ENCODE measurements at regions not wholly inside any gene's neighbourhood (a gene's known extent, or its start where the extent isn't known, plus 50 kb on each side); places are given as distances from the start of the nearest gene placed in this dataset.

DNA sequence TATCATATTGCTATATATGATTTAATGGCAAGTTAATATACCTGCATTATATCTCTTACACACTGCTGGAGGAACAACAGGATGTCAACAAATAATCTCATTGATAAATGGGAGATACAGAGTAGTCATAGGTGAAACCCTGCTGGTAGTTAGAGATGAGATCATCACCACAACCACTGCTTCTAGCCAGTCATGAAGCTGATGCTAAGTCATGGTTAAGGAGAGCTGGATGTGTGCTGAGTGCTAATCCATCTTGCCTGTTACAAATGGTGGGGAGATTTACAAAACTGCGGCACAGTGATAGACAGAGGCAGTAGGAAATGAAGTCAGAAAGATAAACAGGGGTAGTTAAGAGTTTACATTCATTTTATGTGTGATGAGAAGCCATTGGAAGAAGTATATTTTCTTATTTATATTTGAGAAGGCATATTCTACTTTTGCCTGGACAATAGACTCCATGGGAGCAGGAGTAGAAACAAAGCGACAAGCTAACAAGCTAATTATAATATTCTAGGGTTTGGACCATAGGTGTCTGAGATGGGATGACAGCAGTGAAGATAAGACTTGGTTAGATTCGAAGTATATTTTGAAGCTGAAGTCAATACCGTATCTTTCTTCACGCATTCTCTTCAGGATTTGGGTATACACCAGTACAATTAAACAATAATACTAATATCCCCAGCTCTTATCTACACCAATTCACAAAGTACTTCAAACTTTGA lies 78.0 kb upstream of the TRPC4 start:
- no peak for TF ChIP-seq EZH2 (IDR thresholded peaks at IDR 0.05; ENCODE audit: borderline replicate concordance, insufficient read depth, low read length, poor library complexity, severe bottlenecking)
- no peak for TF ChIP-seq POLR2AphosphoS5 (IDR thresholded peaks at IDR 0.05)
- TF ChIP-seq, protein P1, sequence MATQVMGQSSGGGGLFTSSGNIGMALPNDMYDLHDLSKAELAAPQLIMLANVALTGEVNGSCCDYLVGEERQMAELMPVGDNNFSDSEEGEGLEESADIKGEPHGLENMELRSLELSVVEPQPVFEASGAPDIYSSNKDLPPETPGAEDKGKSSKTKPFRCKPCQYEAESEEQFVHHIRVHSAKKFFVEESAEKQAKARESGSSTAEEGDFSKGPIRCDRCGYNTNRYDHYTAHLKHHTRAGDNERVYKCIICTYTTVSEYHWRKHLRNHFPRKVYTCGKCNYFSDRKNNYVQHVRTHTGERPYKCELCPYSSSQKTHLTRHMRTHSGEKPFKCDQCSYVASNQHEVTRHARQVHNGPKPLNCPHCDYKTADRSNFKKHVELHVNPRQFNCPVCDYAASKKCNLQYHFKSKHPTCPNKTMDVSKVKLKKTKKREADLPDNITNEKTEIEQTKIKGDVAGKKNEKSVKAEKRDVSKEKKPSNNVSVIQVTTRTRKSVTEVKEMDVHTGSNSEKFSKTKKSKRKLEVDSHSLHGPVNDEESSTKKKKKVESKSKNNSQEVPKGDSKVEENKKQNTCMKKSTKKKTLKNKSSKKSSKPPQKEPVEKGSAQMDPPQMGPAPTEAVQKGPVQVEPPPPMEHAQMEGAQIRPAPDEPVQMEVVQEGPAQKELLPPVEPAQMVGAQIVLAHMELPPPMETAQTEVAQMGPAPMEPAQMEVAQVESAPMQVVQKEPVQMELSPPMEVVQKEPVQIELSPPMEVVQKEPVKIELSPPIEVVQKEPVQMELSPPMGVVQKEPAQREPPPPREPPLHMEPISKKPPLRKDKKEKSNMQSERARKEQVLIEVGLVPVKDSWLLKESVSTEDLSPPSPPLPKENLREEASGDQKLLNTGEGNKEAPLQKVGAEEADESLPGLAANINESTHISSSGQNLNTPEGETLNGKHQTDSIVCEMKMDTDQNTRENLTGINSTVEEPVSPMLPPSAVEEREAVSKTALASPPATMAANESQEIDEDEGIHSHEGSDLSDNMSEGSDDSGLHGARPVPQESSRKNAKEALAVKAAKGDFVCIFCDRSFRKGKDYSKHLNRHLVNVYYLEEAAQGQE (IDR thresholded peaks at IDR 0.05; ENCODE audit: borderline replicate concordance): no peak
- TF ChIP-seq SMC3 (conservative IDR thresholded peaks at IDR 0.05; ENCODE audit: poor library complexity): no peak
- TF ChIP-seq, protein P2, sequence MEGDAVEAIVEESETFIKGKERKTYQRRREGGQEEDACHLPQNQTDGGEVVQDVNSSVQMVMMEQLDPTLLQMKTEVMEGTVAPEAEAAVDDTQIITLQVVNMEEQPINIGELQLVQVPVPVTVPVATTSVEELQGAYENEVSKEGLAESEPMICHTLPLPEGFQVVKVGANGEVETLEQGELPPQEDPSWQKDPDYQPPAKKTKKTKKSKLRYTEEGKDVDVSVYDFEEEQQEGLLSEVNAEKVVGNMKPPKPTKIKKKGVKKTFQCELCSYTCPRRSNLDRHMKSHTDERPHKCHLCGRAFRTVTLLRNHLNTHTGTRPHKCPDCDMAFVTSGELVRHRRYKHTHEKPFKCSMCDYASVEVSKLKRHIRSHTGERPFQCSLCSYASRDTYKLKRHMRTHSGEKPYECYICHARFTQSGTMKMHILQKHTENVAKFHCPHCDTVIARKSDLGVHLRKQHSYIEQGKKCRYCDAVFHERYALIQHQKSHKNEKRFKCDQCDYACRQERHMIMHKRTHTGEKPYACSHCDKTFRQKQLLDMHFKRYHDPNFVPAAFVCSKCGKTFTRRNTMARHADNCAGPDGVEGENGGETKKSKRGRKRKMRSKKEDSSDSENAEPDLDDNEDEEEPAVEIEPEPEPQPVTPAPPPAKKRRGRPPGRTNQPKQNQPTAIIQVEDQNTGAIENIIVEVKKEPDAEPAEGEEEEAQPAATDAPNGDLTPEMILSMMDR (IDR thresholded peaks at IDR 0.05; ENCODE audit: poor library complexity, severe bottlenecking): no peak
- TF ChIP-seq RAD21 (conservative IDR thresholded peaks at IDR 0.05): no peak
- no peak for TF ChIP-seq EP300 (conservative IDR thresholded peaks at IDR 0.05; ENCODE audit: poor library complexity, severe bottlenecking)
- TF ChIP-seq MXI1 (conservative IDR thresholded peaks at IDR 0.05; ENCODE audit: poor library complexity, severe bottlenecking): no peak
- no peak for TF ChIP-seq TAF1 (IDR thresholded peaks at IDR 0.05; ENCODE audit: low read depth)
- no peak overlapping the region for H2AFZ ChIP-seq (ENCODE audit: low read depth, low read length)
- no peaks in the 10 kb centered on the region for H3K27me3 ChIP-seq (ENCODE audit: insufficient read depth, low read depth, low read length)

DNA sequence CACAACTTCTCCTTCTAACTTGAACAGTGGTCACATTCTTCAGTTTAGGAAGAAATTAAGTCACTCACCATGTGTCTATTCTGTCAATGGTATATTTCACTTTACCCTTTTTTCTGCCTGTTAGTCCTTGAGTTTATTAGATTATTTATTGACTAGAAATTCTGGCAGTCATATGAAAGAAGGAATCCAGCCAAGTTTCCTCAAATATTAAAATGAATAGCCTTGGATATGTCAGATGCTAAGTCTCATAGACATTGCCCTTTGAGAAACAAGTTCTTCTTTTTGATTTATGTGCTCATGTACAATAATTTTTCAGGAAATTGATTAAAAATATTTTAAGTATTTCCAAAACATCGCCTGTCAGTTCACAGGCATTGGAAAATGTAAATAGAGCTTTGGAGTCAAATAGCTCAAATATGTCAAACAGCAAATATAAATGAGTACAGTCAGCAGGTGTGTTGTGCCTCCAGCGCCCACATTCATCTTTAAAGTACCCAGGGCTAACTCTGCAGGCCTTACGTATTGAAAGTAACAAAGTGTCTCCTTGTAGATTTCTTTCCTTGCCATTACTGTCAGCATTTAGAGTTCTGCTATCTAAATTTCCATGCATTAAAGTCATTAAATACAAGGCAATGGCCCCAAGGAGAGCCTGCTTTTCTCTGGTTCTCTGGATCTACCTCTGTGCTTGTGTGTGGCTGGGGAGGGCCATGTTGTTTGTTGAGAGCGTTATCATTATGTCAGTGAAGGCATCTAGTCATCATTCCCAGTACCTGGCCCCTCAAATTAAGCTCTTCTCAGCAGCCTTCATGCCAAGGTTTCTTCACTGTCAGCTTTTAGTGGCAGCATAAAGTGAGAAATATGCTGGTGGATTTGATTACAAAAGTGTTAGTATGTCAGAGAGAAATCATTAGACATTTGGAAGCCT lies 76.3 kb upstream of the TRPC4 start:
- Histone ChIP-seq H3K79me2 (replicated peaks; ENCODE audit: insufficient read depth, low read length) (no peaks in the 10 kb centered on the region), H3K4me2 (ENCODE audit: low read length) (peak overlapping the region; percentile 45), H3K4me3 (ENCODE audit: low read length) (peak overlapping the region; percentile 32), H4K20me1 (ENCODE audit: insufficient read depth) (no peaks in the 10 kb centered on the region), H2AFZ (ENCODE audit: low read depth, low read length) (peak overlapping the region; percentile 12), H3K9me2 (ENCODE audit: insufficient read depth, low read length) (no peaks in the 10 kb centered on the region), H3F3A (ENCODE audit: insufficient read depth, low read length, poor library complexity, severe bottlenecking) (no peaks in the 10 kb centered on the region), H3K27me3 (ENCODE audit: insufficient read depth, low read depth, low read length) (no peaks in the 10 kb centered on the region), H3K9ac (ENCODE audit: low read length) (peak overlapping the region; percentile 13), H3K9me3 (ENCODE audit: low read length) (no peaks in the 10 kb centered on the region), H3K36me3 (ENCODE audit: insufficient read depth, low read length) (no peaks in the 10 kb centered on the region), H3K27ac (ENCODE audit: low read length) (peak overlapping the region; percentile 74)
- TF ChIP-seq EZH2 (IDR thresholded peaks at IDR 0.05; ENCODE audit: borderline replicate concordance, insufficient read depth, low read length, poor library complexity, severe bottlenecking) (no peak), EP300 (conservative IDR thresholded peaks at IDR 0.05; ENCODE audit: poor library complexity, severe bottlenecking) (peak; percentile 96), POLR2AphosphoS5 (IDR thresholded peaks at IDR 0.05) (peak; percentile 84), RAD21 (conservative IDR thresholded peaks at IDR 0.05) (peak; percentile 45), MXI1 (conservative IDR thresholded peaks at IDR 0.05; ENCODE audit: poor library complexity, severe bottlenecking) (no peak), TAF1 (IDR thresholded peaks at IDR 0.05; ENCODE audit: low read depth) (no peak), SMC3 (conservative IDR thresholded peaks at IDR 0.05; ENCODE audit: poor library complexity) (peak; percentile 46)
- TF ChIP-seq, protein P2 (IDR thresholded peaks at IDR 0.05; ENCODE audit: poor library complexity, severe bottlenecking): no peak
- TF ChIP-seq, protein P1 (IDR thresholded peaks at IDR 0.05; ENCODE audit: borderline replicate concordance): peak; percentile 83

More for the DNA sequence above, 78.0 kb upstream of the TRPC4 start:
- Histone ChIP-seq H3K4me3 (ENCODE audit: low read length) (no peak overlapping the region), H3K4me2 (ENCODE audit: low read length) (no peak overlapping the region), H3K9me3 (ENCODE audit: low read length) (no peaks in the 10 kb centered on the region), H3F3A (ENCODE audit: insufficient read depth, low read length, poor library complexity, severe bottlenecking) (no peaks in the 10 kb centered on the region), H4K20me1 (ENCODE audit: insufficient read depth) (no peaks in the 10 kb centered on the region), H3K9me2 (ENCODE audit: insufficient read depth, low read length) (no peaks in the 10 kb centered on the region), H3K79me2 (replicated peaks; ENCODE audit: insufficient read depth, low read length) (no peaks in the 10 kb centered on the region), H3K9ac (ENCODE audit: low read length) (no peak overlapping the region), H3K36me3 (ENCODE audit: insufficient read depth, low read length) (no peaks in the 10 kb centered on the region), H3K27ac (ENCODE audit: low read length) (peak overlapping the region; percentile 74)
